ENCODE measurements at regions not wholly inside any gene's neighbourhood (a gene's known extent, or its start where the extent isn't known, plus 50 kb on each side); places are given as distances from the start of the nearest gene placed in this dataset.

DNA sequence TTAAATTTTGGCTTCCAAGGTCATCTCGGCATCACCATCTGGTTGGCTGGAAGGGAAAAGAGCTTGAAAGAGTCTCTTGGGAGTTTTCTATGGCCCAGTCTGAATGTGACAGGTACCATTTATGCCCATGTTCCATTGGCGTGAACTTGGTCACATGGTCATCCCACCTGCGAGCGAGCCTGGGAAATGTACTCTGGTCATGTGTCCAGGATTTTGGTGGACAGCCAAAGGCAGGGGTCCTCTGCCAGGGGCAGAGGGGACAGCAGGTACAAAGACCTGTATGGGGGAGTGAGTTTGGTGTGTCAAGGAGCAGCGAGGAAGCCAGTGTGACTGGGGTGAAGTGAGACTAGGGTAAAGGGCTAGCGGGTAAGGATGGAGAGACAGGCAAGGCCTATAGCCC is 112.6 kb downstream of the CDC5L start:
- no peak for DNase-seq (ENCODE audit: low read depth)

DNA sequence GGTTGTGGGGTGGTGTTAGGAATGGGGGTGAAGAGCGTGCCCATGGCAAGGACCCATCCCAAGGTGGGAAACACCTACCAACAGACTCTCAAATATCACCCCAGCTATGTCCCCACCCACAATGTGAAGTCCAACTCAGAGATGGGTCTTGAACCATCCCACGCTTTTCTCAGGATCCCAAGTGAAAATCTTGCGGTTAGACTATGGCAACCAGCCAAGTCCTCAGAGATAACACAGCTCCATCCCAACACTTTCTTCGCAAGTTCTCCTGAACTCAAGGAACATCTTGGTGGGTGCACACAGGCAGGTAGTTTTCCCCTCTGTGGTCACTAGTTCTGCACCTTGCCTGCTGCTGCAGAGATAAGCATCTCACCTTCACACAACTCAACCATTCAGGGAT is 116.0 kb downstream of the CDC5L start:
- no peak for DNase-seq (ENCODE audit: low read depth)

DNA sequence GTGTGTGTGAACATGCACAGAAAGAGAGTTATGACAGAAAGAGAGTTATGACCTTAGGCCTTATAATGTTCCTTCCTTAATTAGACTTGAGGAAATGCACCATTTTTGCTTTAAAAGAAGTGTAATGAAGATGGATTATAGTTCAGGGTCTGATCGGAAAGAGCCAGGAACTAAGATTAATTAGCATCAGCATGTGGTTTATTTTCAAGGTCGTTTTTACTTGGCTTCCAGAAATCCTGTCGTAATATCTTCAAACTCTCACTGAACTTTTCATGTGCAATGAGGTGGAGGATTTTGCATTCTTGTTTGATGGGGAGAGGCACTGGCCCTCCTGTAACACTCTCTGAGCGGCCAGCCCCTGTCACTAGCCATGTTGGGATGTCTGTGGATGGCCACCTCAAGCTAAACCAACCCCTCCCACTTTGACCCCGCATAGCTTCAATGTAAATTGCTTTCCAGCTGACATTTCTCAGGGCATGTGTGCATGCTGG is 116.8 kb downstream of the CDC5L start:
- no peak for DNase-seq (ENCODE audit: low read depth)

DNA sequence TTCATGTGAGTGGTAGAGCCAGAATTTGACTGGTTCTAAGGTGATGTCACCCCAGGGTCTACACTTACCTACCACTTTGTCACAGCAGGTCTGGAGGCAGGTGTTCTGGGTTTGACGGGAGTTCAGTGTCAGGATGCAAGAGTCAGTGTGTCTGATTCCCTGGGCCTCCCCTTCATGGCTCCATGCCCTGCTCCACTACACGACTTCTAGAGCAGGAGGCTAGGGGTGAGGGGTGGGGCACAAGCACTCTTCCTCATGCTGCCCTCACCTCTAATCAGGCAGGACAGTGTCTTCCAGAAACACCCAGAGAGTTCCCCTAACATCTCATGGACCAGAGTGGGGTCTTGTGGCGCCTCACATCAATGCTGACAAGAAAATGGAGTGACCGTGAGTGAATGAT is 118.2 kb downstream of the CDC5L start:
- no peak for DNase-seq (ENCODE audit: low read depth)

DNA sequence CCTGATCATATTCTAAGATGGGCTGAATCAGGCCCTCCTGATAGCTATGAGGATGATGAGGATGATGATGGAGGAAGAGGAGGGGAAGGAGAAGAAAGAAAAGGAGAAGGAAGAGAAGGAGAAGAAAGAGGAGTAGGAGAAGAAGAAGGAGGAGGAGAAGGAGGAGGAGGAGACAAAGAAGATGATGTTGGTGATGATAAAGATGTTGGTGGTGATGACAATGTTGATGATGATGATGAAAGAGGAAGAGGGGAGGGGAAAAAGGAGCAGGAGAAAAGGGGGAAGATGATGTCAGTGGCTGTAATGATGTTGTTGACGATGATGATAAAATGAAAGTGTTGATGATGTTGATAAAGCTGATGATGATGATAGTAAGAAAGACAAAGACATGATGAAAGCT is 119.5 kb downstream of the CDC5L start:
- no peak for DNase-seq (ENCODE audit: low read depth)

DNA sequence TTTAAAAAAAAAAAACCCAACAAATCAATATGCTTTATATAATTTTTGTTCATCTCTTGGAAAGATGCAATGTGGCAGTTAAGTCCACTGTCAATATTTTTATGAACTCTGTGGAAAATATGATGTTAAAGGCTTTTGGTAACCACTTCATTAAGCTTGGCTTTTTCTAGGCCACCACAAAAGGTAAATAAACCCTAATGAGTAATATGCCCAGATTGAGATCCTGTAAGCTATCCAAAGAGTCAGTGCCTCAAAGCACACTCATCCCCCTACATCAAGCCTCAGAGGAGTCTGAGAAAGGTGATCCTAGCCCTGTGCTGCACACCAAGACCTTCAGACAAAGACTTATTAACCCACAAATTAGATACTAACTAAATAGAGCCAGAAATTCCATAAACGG is 121.1 kb downstream of the CDC5L start:
- DNase-seq (ENCODE audit: low read depth): no peak

DNA sequence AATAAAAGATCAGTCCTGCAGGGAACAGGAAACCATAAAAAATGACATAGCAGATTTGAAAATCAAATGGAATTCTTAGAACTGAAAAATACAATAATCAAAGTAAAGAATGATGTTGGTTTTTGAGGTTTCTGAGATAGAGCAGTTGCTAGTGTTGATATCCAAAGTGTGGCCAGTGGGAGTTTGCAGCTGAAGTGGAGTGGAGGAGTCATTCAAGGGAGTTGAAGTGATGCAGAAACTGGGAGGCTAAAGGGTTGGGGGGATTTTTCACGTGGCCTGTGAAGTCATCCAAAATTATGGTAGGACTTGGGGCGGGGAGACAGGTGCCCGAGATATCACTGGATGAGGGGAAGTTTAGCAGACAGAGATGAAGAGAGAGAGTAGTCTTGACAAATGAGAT is 123.6 kb downstream of the CDC5L start:
- no peak for DNase-seq (ENCODE audit: low read depth)

DNA sequence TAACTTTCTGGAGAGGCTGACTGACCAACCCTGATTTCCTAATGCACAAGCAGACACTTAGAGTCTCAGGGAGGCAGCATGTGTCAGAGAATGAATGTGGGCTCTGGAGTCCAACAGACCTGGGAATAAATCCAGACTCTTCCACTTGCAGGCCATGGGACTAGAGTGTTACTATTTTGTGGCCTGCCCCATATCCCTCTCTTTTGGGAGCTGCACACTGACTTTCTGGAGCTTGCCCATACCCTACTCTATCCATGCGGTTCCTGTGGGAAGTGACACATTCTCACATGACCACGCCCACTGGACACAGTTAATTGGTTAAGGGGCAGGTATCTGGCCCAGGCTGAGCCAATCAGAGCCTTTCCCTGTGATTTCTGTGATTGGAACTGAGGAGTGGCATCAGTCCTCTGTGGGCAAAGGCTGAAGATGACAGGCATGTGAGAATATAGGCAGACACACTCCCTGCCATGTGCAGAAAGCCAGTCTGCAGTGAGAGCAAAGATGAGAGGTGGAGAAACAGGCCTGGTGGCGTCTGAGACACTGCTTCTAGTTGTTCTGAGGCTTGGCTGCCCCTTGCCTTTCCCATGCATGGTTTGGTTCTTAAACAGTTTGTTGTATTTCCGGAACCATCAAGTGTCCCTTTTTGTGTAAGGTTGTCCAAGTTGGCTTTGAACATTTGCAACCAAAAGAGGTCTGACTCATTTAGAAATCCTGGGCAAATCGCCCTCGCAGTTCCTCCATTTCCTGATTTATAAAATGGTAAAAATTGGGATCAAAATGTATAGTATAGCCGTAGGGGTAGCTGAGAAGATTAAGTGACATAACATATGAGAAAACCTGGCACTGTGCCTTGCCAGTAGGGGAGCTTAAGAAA is 125.6 kb downstream of the CDC5L start:
- DNase-seq (ENCODE audit: low read depth): no peak

DNA sequence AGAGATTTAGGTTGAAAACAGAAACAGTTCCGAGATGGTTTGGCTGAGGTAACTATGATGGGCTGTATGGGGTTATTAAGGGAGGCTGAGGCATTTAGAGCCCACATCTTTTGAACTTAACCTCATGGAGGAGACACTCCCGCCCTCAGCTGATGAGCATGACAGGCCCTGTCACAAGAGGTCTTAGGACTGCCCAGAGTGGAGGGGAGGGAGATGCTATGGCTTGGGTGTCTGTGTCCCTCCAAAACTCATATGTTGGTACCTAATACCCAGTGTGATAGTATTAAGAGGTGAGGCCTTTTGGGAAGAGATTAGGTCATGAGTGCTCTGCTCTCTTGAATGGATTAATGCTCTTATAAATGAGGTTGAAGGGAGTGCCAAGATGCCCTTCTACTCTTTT is 126.6 kb downstream of the CDC5L start:
- DNase-seq (ENCODE audit: low read depth): no peak

DNA sequence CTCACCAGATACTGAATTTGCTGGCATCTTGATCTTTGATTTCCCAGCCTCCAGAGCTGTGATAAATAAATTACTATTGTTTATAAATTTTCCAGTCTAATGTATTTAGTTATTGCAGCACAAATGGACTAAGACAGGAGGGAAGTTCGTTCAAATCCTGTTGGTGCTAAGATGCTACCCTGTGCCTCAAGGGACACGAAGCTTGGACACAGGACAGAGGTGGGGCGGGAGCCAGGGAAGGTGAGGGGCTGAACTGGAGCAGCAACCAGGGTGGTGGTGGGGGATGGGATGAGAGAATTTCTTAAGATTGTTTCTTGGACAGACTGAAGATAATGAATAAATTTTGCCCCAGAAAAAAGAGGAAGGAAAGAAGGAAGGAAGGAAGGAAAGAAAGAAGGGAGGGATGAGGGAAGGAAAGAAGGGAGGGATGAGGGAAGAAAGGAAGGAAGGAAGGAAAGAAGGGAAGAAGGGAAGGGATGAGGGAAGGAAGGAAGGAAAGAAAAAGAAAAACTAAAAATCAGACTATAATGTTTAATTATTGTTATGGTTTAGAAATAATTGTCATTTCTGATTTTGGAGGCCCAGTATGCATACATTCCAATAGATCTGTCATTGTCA is 127.2 kb downstream of the CDC5L start:
- DNase-seq (ENCODE audit: low read depth): no peak

DNA sequence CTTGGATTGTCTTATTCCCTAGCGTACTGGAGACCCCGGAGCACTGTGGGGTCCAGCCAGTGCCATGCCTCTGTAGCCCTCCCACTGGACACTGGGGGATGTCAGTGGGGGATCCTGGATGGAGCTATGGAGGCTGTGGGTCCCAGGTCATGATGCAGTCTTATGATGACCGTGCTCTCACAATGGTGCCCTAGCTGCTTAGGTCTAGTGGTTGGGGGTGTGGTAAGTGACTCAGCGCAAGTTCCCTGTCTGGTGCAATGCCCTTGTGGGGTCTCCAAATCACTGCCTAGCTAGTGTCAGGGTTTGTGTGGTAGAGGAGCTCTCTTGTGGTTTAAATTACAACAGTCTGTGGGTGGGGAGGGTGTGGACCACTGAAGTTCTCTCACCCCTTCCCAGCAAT is 135.4 kb downstream of the CDC5L start:
- DNase-seq (ENCODE audit: low read depth): no peak

DNA sequence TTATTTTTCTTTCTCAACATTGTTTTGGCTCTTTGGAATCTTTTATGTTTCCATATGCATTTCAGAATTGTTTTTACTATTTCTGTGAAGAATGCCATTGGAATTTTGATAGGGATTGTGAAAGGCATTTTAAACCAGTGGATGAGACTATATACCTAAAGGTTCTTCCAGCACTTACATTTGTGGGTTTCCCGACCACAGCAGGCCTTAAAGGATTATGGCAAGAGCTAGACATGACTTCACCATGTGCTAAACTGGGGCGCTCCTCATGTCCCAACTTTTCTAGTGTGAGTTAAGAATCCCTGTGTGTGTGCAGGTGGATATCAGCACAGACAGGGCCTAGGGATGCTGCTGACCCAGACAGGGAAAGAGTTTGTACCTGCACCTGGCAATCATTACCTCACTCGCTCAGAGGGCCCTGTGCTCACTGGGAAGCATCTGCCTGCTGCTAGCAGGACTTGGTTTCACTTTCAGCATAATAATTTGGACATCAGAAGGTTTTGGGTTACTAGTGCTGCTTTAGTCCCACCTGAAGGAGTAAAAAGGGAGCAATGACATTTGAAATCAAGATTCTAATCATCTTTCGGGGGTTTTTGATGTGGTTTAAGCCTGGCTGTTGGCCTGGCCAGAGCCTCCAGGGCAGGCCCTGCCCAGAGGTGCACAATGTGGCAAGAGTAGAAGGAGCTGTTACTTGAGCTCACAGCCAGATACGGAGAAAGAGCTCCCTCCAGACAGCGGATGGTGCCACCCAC is 137.1 kb downstream of the CDC5L start:
- no peak for DNase-seq (ENCODE audit: low read depth)

DNA sequence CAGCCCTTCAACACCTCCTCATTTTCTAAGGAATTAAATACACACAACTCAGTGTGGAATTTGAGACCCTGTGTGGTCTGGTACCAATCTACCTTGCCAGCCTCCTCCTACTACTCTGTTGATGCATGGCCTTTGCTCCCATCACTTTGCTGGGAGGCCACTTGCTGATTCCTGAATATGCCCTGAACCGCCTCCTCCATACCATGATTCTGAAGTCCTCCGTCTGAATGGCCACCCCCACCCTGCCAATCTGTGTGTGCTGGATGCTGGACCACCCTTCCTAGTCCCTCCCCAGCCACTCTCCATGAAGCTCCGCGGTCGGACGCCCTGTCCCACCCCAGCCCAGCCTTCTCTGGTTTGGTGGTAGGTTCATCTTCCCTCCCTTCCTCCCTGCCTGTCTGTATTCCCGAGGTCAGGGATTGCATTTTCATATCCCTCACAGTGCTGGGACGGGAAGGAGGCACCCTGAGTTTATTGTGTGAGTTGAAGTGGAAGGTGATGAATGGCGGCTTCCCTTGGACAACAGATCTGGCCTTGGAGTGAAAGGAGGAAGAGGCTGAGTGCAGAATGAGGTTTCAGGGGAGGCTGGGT is 138.3 kb downstream of the CDC5L start:
- DNase-seq (ENCODE audit: low read depth): no peak

DNA sequence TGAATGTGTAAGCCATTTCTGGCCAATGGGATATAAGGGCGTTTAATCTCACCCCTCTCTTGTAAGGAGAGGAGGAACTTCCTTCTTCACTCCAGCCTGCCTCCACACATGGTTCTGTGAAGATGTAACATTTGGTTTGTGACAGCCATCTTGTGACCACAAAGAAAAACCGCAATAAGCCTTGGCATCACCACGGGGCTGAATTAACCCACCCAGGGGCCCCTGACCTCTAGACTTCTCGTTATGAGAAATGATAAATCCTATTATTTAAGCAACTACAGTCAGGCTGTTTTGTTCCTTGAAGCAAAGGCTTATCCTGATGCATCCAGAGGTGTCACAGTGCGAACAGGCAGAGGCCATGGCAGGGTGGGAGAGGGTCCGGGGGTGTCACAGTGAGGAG is 139.7 kb downstream of the CDC5L start:
- DNase-seq (ENCODE audit: low read depth): no peak

DNA sequence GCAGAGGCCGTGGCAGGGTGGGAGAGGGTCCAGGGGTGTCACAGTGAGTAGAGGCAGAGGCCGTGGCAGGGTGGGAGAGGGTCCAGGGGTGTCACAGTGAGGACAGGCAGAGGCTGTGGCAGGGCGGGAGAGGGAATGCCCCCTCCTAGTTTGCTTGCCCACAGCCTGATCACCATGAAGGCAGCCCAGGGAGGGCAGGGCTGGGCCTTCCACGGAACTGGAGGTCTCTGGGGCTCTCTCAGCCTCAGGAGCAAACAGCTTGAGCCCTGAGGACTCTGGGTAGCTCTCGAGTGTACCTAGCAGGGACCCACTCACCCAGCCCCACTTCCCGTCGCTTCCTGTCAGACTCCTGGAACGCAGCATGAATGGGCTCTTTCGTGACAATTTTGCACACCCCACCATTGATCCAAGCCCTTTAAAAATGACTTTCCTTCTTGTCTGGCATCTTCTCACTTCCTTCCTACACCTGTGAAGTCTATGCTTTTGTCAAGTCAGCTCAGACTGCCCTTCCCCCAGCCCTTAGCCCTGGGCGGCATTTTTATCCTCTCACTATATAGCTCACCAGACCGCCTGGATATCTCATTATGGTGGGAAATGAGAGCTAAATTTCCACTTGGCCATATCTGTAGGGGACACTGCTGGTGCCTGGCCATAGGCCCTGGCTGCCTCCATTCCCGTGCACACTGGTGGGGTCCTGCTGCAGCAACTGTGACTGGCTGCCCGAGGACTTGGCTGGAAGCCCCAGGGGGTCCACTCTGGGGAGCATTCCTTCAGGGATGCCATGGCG is 140.3 kb downstream of the CDC5L start:
- DNase-seq (ENCODE audit: low read depth): no peak

DNA sequence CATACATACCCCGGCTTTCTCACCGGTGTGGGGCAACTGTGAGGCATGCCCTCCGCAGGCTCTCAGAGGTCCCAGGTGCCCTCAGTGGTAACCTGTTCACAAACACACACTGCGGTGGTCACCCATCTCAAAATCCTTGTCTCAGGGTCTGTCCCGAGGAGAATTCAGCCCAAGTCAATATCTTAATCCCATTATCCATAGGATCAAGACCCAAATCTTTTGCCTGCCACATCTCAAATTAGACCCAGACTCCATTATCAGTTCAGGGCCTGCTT is 140.8 kb downstream of the CDC5L start:
- DNase-seq (ENCODE audit: low read depth): no peak

DNA sequence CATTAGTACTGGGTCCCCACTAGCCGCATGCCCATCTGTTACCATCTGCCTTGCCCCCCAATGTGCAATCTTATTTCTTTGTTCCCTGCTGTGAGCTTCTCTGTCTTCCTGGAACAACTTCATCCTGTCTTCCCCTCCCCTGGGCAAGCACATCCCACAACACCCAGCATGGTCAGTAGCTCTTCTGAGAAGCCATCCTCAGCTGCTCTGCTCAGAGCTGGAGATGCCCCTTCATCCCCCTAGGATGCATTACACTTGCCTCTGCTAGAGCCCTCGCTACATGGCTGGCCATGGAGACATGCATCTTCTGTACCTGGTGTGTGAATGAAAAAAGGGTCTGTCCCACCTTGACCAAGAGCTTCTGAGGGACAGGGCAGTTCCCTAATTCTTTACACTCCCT is 141.2 kb downstream of the CDC5L start:
- no peak for DNase-seq (ENCODE audit: low read depth)

DNA sequence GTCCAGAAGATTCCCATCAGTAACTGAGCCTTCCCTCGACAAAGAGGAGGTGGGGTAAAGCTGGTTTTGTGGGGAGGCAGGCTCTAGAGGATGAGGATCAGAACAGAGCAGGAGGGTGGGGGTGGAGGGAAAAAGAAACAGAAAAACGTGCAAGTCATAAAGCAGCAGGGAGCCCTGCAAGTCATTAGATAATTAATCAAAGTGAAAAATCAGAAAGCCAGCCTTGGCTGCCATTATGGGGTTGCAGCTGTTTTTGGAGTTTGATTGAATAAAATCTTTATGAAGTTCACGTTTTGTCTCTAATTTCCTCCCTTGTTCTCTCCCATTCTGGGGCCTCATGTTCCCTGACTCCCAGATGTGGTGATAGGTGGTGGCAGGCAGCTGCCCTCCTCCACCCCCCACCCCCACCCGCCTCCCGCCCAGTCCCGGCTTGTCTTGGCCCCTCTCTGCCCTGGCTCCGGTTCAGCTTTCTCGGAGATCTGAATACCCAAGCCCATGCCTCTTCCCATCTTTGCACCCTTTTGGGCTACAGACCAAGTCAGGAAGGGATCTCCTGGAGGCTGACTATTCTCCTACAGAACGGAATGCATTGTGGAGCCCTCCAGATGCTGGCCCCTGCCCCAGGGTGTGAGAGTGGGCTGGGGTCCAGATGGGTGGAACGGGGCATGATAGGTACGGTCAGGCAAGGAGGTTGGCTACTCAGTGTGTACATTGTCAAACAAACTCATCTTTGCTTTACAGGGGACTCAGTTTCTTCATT is 141.8 kb downstream of the CDC5L start:
- no peak for DNase-seq (ENCODE audit: low read depth)

DNA sequence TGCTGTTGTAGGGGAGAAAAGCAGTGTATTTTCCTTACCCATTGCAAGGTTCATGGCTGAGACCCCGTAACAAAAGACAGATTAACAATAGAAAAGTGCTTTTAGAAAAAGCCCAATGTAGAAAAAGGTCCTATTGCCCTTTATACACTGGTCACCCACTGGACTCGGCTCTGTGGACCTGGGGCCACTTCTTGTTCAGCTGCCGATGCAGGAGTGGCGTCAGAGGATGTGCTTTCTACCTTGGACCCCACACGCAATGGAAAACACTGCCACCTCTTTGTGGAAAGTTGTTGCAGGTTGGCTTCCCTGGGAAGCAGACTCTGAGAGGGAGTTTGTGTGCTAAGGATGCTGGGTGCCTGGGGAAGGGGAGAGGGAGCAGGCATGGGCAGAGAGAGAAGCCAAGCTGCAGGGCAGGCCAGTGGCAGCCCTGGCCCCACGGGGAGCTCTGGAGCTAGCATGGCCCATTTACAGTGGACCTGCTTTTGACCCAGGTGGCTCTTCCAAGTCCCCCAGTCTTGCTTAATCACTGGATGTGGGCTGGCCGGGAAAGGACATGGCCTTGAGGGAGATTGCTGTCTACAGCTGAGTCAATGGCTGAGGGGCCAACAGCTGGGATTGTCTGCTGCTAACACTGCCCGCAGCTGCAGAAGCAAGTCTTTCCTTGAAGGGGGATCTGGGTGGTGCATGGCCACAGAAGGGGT is 142.9 kb downstream of the CDC5L start:
- DNase-seq (ENCODE audit: low read depth): no peak

DNA sequence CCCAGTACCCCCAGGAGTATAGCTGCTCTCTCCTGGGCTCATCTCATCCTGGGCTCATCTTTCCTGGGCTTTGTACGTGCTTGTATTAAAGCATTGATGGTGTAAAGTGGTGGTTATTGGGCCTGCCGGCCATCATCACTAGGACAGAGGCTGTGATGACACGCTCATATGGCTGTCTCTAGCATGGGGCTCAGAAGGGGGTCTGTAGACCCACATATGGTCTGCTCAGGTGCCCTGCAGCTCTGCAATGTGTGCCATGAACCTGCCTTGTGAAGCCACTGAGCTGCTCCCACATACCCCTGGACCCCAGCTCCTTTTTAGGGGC is 143.4 kb downstream of the CDC5L start:
- no peak for DNase-seq (ENCODE audit: low read depth)

All from activated T-helper 9 cell treated with anti-CD3 and anti-CD28 coated beads, Interleukin-2, amount 50 U/mL, for 16 hours (primary cell).